Right forelimb (tissue), 1 donor: ENCODE measurements at regions not wholly inside any gene's neighbourhood (a gene's known extent, or its start where the extent isn't known, plus 50 kb on each side); places are given as distances from the start of the nearest gene placed in this dataset.
A peak's percentile ranks its signal among the peaks of the same experiment; 100 is the strongest.

Experiments
- DNase-seq: peaks from one replicate; pipeline ENCODE4 v3.0.0-alpha.2; 2018

GRCh38 chr5:52690236-52690768 is 97.4 kb upstream of the ITGA1 start:
- DNase-seq = no peak

- no peak for DNase-seq
Observed at GRCh38 chr5:52692039-52692438, 95.7 kb upstream of the ITGA1 start.

- DNase-seq = no peak
Observed at GRCh38 chr5:52692606-52693005, 95.1 kb upstream of the ITGA1 start.

GRCh38 chr5:52693280-52693679 is 94.4 kb upstream of the ITGA1 start:
- DNase-seq = peak; percentile 49

GRCh38 chr5:52693836-52694235 is 93.9 kb upstream of the ITGA1 start:
- no peak for DNase-seq

- DNase-seq = no peak
Observed at GRCh38 chr5:52694648-52695047, 93.1 kb upstream of the ITGA1 start.

- DNase-seq = no peak
Observed at GRCh38 chr5:52702877-52703276, 84.8 kb upstream of the ITGA1 start.

GRCh38 chr5:52703321-52703720 is 84.4 kb upstream of the ITGA1 start:
- no peak for DNase-seq

- DNase-seq = no peak
Observed at GRCh38 chr5:52705720-52706119, 82.0 kb upstream of the ITGA1 start.

GRCh38 chr5:52706775-52707174 is 80.9 kb upstream of the ITGA1 start:
- DNase-seq = no peak

GRCh38 chr5:52707616-52708015 is 80.1 kb upstream of the ITGA1 start:
- DNase-seq = no peak

GRCh38 chr5:52708463-52708862 is 79.3 kb upstream of the ITGA1 start:
- no peak for DNase-seq

- no peak for DNase-seq
Observed at GRCh38 chr5:52709167-52709925, 78.4 kb upstream of the ITGA1 start.

- DNase-seq = no peak
Observed at GRCh38 chr5:52710310-52710971, 77.3 kb upstream of the ITGA1 start.

GRCh38 chr5:52710972-52711596 is 76.6 kb upstream of the ITGA1 start:
- no peak for DNase-seq

GRCh38 chr5:52712354-52712753 is 75.4 kb upstream of the ITGA1 start:
- DNase-seq = no peak

- no peak for DNase-seq
Observed at GRCh38 chr5:52725065-52725746, 62.5 kb upstream of the ITGA1 start.

- no peak for DNase-seq
Observed at GRCh38 chr5:52725808-52726207, 61.9 kb upstream of the ITGA1 start.

GRCh38 chr5:52727020-52727419 is 60.7 kb upstream of the ITGA1 start:
- no peak for DNase-seq

- DNase-seq = no peak
Observed at GRCh38 chr5:52727576-52727975, 60.1 kb upstream of the ITGA1 start.

GRCh38 chr5:52728224-52728623 is 59.5 kb upstream of the ITGA1 start:
- no peak for DNase-seq

- DNase-seq = no peak
Observed at GRCh38 chr5:52728686-52729085, 59.0 kb upstream of the ITGA1 start.
